ENCODE measurements at regions not wholly inside any gene's neighbourhood (a gene's known extent, or its start where the extent isn't known, plus 50 kb on each side); places are given as distances from the start of the nearest gene placed in this dataset.

GRCh38 chr9:115286411-115286810, 168.5 kb upstream of the TNC start:
- no peak for DNase-seq (ENCODE audit: low read depth)
- Histone ChIP-seq H3K4me3 (ENCODE audit: low read length) (peak overlapping the region; percentile 1), H3K36me3 (ENCODE audit: control insufficient read depth, insufficient read depth, low read length, severe bottlenecking) (no peaks in the 10 kb centered on the region), H3K27me3 (replicated peaks; ENCODE audit: control insufficient read depth, insufficient read depth, low read length) (no peaks in the 10 kb centered on the region), H3K9me3 (ENCODE audit: control insufficient read depth, low read length) (no peaks in the 10 kb centered on the region), H3K4me1 (ENCODE audit: control insufficient read depth, insufficient read depth, low read length) (peaks cover 35% of the 10 kb centered on the region), H3K9ac (ENCODE audit: low read length) (peak overlapping the region; percentile 38)

DNA sequence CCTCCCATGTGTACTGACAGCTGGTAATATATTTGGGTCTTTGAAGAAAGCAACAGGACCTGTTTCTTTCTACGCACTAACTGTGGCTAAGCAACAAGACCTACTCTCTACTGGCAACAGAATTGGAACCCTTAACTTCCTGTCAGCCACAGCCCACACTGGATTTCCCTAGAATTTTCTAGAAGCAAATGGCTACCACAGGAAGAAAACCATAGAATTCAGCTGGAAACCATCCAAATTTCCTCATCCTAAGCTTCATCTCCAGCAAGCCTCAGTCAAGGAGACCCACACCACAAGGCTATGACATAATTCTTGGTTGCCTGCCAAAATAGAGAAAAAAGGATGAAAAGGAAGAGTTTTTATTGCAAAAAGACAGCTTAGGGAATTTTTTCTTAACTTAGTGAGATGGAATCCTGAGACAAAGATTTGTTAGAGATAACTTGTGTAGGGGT, 171.8 kb upstream of the TNC start:
- H3K4me1 ChIP-seq (ENCODE audit: control insufficient read depth, insufficient read depth, low read length), result peaks cover 52% of the 10 kb centered on the region
- no peaks in the 10 kb centered on the region for H3K27me3 ChIP-seq (replicated peaks; ENCODE audit: control insufficient read depth, insufficient read depth, low read length)
- no peaks in the 10 kb centered on the region for H3K36me3 ChIP-seq (ENCODE audit: control insufficient read depth, insufficient read depth, low read length, severe bottlenecking)
- no peaks in the 10 kb centered on the region for H3K9me3 ChIP-seq (ENCODE audit: control insufficient read depth, low read length)
- no peak for DNase-seq (ENCODE audit: low read depth)
- no peak overlapping the region for H3K4me3 ChIP-seq (ENCODE audit: low read length)
- no peak overlapping the region for H3K9ac ChIP-seq (ENCODE audit: low read length)

GRCh38 chr9:115291841-115292240, 173.9 kb upstream of the TNC start:
- peaks cover 35% of the 10 kb centered on the region for H3K4me1 ChIP-seq (ENCODE audit: control insufficient read depth, insufficient read depth, low read length)
- no peaks in the 10 kb centered on the region for H3K9me3 ChIP-seq (ENCODE audit: control insufficient read depth, low read length)
- no peaks in the 10 kb centered on the region for H3K27me3 ChIP-seq (replicated peaks; ENCODE audit: control insufficient read depth, insufficient read depth, low read length)
- peak; percentile 14 for DNase-seq (ENCODE audit: low read depth)
- no peaks in the 10 kb centered on the region for H3K36me3 ChIP-seq (ENCODE audit: control insufficient read depth, insufficient read depth, low read length, severe bottlenecking)
- H3K4me3 ChIP-seq (ENCODE audit: low read length), result peak overlapping the region; percentile 19
- H3K9ac ChIP-seq (ENCODE audit: low read length), result peak overlapping the region; percentile 37

GRCh38 chr9:115292584-115293279, 174.8 kb upstream of the TNC start:
- Histone ChIP-seq H3K4me3 (ENCODE audit: low read length) (no peak overlapping the region), H3K9ac (ENCODE audit: low read length) (peak overlapping the region; percentile 22), H3K27me3 (replicated peaks; ENCODE audit: control insufficient read depth, insufficient read depth, low read length) (no peaks in the 10 kb centered on the region), H3K36me3 (ENCODE audit: control insufficient read depth, insufficient read depth, low read length, severe bottlenecking) (no peaks in the 10 kb centered on the region), H3K9me3 (ENCODE audit: control insufficient read depth, low read length) (no peaks in the 10 kb centered on the region), H3K4me1 (ENCODE audit: control insufficient read depth, insufficient read depth, low read length) (peaks cover 37% of the 10 kb centered on the region)
- DNase-seq (ENCODE audit: low read depth), result no peak

DNA sequence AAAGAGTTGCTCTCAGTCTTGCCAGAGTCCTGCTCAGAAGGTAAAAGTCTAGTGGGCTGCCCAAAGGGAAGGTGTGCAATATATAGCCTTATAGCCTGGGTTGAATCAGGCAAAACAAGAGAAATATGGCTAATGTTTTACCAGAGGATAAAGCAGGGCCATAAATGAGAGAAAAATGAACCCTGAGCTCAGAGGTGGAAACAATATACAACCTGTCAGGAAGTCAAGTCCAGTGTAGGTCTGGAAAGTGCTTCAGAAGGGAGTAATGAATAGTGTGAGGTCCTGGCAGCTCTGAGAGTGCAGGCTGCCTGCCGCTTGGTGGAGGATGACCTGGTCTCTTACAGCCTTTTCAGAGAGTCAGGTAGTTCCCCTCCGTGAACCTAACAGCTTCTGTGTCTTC, 177.8 kb upstream of the TNC start:
- Histone ChIP-seq H3K36me3 (ENCODE audit: control insufficient read depth, insufficient read depth, low read length, severe bottlenecking) (no peaks in the 10 kb centered on the region), H3K9me3 (ENCODE audit: control insufficient read depth, low read length) (no peaks in the 10 kb centered on the region), H3K9ac (ENCODE audit: low read length) (no peak overlapping the region), H3K4me3 (ENCODE audit: low read length) (no peak overlapping the region), H3K27me3 (replicated peaks; ENCODE audit: control insufficient read depth, insufficient read depth, low read length) (no peaks in the 10 kb centered on the region), H3K4me1 (ENCODE audit: control insufficient read depth, insufficient read depth, low read length) (peaks cover 27% of the 10 kb centered on the region)
- no peak for DNase-seq (ENCODE audit: low read depth)

DNA sequence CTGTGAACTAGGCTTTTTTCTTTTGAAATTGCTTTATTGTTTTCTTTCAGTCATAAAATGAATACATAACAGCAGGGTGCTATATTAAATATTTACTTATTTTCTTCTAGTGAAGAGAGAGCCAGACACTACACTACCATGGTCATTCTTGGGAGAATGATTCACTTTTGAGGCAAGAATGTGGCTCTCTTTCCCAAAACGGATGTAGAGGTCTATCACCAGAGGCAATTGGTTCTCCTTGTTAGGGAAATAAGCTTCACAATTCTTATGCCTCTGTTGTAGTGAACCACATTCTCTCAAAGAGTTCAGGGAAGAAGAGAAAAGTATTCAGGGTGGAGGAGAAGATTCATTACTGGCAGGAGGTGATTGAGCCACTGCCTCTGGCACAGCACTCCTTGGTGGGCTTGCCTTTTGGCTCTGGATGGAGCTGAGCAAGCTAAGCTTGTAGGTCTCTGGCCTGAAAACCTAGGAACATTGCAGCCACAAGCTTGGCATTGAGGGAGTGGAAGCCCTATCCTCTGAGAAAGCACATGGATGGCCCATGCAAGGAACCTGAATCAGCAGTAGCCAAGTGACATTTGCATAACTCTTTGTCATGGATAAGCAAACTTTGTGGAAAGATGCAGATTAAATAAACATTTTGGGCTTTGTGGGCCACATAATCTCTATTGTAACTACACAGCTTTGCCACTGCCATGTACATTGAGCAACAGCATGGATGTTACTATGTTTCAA, 179.0 kb upstream of the TNC start:
- no peak for DNase-seq (ENCODE audit: low read depth)
- Histone ChIP-seq H3K27me3 (replicated peaks; ENCODE audit: control insufficient read depth, insufficient read depth, low read length) (no peaks in the 10 kb centered on the region), H3K4me3 (ENCODE audit: low read length) (no peak overlapping the region), H3K9me3 (ENCODE audit: control insufficient read depth, low read length) (no peaks in the 10 kb centered on the region), H3K4me1 (ENCODE audit: control insufficient read depth, insufficient read depth, low read length) (peaks cover 15% of the 10 kb centered on the region), H3K9ac (ENCODE audit: low read length) (no peak overlapping the region), H3K36me3 (ENCODE audit: control insufficient read depth, insufficient read depth, low read length, severe bottlenecking) (no peaks in the 10 kb centered on the region)

- Histone ChIP-seq H3K36me3 (ENCODE audit: control insufficient read depth, insufficient read depth, low read length, severe bottlenecking) (no peaks in the 10 kb centered on the region), H3K4me1 (ENCODE audit: control insufficient read depth, insufficient read depth, low read length) (peaks cover 3% of the 10 kb centered on the region), H3K27me3 (replicated peaks; ENCODE audit: control insufficient read depth, insufficient read depth, low read length) (no peaks in the 10 kb centered on the region), H3K9ac (ENCODE audit: low read length) (no peak overlapping the region), H3K9me3 (ENCODE audit: control insufficient read depth, low read length) (no peaks in the 10 kb centered on the region), H3K4me3 (ENCODE audit: low read length) (no peak overlapping the region)
- no peak for DNase-seq (ENCODE audit: low read depth)
Observed at GRCh38 chr9:115300116-115300515, 182.2 kb upstream of the TNC start.

DNA sequence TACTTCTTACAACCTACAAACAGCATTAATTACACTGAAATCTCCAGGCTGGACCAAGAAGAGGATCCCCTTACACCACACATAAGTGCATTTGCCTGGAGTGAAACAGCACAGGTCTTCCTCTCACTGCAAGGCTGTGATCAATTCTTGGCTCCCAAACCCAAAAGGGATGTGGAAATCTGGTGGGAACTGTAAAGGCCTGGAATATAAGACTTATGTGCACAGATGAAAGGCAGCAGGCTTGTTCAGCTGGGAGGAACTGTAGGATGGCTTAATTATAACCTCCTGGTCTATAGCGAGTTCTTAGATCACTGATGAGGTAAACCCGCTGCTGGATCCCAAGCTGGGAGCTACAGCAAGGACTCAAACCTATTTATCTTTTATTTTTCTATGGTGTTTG, 182.9 kb upstream of the TNC start:
- Histone ChIP-seq H3K9ac (ENCODE audit: low read length) (no peak overlapping the region), H3K27me3 (replicated peaks; ENCODE audit: control insufficient read depth, insufficient read depth, low read length) (no peaks in the 10 kb centered on the region), H3K36me3 (ENCODE audit: control insufficient read depth, insufficient read depth, low read length, severe bottlenecking) (no peaks in the 10 kb centered on the region), H3K9me3 (ENCODE audit: control insufficient read depth, low read length) (no peaks in the 10 kb centered on the region), H3K4me3 (ENCODE audit: low read length) (no peak overlapping the region), H3K4me1 (ENCODE audit: control insufficient read depth, insufficient read depth, low read length) (peaks cover 3% of the 10 kb centered on the region)
- DNase-seq (ENCODE audit: low read depth), result no peak

DNA sequence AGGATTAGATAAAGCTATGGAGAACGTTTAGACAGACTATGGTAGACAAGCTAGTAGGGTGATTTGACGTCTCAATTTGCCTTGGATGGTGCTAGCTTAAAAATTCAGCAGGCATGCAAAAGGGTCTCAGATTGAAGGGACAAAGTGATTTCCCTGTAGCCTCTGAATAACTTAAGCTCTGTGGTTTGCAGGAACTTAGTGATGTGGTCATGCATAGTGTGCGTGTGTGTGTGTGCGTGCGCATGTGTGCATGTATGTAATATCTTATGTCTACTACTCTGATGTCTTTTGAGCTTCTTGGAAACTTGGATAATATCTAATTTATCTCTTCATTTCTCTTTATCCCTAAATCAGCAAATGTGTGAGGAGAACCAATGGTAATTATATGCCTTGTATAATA, 183.6 kb upstream of the TNC start:
- no peak overlapping the region for H3K9ac ChIP-seq (ENCODE audit: low read length)
- no peak overlapping the region for H3K4me3 ChIP-seq (ENCODE audit: low read length)
- H3K27me3 ChIP-seq (replicated peaks; ENCODE audit: control insufficient read depth, insufficient read depth, low read length), result no peaks in the 10 kb centered on the region
- H3K36me3 ChIP-seq (ENCODE audit: control insufficient read depth, insufficient read depth, low read length, severe bottlenecking), result no peaks in the 10 kb centered on the region
- DNase-seq (ENCODE audit: low read depth), result no peak
- H3K4me1 ChIP-seq (ENCODE audit: control insufficient read depth, insufficient read depth, low read length), result peaks cover 3% of the 10 kb centered on the region
- no peaks in the 10 kb centered on the region for H3K9me3 ChIP-seq (ENCODE audit: control insufficient read depth, low read length)

DNA sequence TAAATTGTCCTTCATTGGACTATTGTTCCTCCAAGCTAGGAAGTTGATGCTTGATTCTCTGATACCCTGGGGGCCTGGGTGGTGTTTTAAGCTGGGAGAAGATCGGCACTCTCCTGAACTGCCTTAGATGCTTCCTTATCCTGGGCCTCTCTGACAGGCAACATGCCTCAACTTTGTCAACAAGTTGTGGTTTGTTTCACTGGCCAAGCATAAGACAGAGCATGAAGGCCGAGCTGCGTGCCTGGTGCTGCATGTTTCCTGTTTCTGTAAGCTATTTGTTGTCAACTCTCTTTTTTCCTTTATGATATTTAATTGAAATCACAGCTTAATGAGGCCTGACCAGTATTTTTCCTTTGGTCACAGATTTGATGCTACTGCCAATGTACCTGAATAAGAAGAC, 187.6 kb upstream of the TNC start:
- DNase-seq (ENCODE audit: low read depth), result no peak
- H3K27me3 ChIP-seq (replicated peaks; ENCODE audit: control insufficient read depth, insufficient read depth, low read length), result no peaks in the 10 kb centered on the region
- no peaks in the 10 kb centered on the region for H3K4me1 ChIP-seq (ENCODE audit: control insufficient read depth, insufficient read depth, low read length)
- no peak overlapping the region for H3K4me3 ChIP-seq (ENCODE audit: low read length)
- no peak overlapping the region for H3K9ac ChIP-seq (ENCODE audit: low read length)
- H3K9me3 ChIP-seq (ENCODE audit: control insufficient read depth, low read length), result no peaks in the 10 kb centered on the region
- no peaks in the 10 kb centered on the region for H3K36me3 ChIP-seq (ENCODE audit: control insufficient read depth, insufficient read depth, low read length, severe bottlenecking)

GRCh38 chr9:115306865-115307264, 188.9 kb upstream of the TNC start:
- no peak overlapping the region for H3K9ac ChIP-seq (ENCODE audit: low read length)

More at GRCh38 chr9:115306865-115307264, 188.9 kb upstream of the TNC start:
- Histone ChIP-seq H3K4me1 (ENCODE audit: control insufficient read depth, insufficient read depth, low read length) (no peaks in the 10 kb centered on the region), H3K27me3 (replicated peaks; ENCODE audit: control insufficient read depth, insufficient read depth, low read length) (no peaks in the 10 kb centered on the region), H3K4me3 (ENCODE audit: low read length) (no peak overlapping the region), H3K9me3 (ENCODE audit: control insufficient read depth, low read length) (no peaks in the 10 kb centered on the region), H3K36me3 (ENCODE audit: control insufficient read depth, insufficient read depth, low read length, severe bottlenecking) (no peaks in the 10 kb centered on the region)
- DNase-seq (ENCODE audit: low read depth), result no peak
